GM12801 (cell line): ENCODE measurements at regions not wholly inside any gene's neighbourhood (a gene's known extent, or its start where the extent isn't known, plus 50 kb on each side); places are given as distances from the start of the nearest gene placed in this dataset.

ENCODE experiments used
- TF ChIP-seq, protein P1 (sequence below): IDR thresholded peaks from one replicate; pipeline ENCODE4 v1.5.1; 2011; ENCODE audit warnings: control low read depth; ENCODE audit not compliant: insufficient read length; ENCODE audit errors: extremely low read depth

DNA sequence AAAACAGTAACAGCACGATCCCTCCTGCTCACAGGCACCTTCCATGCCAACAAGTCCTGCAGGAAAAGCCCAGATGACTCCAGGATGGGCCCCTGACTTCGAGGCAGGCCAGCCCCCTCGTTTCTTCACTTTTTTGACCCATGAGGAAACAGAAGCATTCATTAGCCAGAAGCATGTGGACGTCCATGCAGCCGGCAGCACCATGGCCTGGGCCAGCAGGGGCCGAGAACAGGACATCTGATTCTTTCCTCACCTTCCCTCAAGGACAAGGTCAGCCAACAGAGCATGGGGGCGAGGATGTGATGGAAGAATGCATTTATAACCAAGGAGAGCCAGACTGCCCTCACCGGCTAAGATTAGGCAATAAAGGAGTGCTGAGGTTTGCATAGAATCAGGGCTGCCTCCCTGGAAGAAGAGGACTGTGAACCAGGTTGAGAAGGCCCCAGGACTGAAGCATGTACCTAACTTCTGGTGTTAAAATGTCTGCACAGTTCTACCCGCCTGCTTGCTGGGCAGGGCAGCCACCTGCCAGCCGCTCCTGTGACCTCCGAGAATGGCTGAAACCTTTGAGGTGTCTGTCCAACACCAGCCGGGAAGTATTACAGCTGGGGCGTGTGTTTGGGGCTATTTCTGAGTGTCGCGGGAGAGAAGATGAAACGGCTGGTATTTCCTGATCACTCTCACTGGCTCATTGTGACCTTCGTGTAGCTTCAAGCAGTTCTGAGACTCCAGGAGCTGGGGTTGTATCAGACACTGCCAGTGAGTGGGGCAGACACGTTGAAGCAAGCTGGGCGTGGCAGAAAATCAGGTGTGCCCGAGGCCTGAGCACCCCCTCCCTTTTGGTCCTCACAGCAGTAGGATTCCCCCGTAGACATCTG is 94.0 kb upstream of the TNRC6C start:
- TF ChIP-seq, protein P1, sequence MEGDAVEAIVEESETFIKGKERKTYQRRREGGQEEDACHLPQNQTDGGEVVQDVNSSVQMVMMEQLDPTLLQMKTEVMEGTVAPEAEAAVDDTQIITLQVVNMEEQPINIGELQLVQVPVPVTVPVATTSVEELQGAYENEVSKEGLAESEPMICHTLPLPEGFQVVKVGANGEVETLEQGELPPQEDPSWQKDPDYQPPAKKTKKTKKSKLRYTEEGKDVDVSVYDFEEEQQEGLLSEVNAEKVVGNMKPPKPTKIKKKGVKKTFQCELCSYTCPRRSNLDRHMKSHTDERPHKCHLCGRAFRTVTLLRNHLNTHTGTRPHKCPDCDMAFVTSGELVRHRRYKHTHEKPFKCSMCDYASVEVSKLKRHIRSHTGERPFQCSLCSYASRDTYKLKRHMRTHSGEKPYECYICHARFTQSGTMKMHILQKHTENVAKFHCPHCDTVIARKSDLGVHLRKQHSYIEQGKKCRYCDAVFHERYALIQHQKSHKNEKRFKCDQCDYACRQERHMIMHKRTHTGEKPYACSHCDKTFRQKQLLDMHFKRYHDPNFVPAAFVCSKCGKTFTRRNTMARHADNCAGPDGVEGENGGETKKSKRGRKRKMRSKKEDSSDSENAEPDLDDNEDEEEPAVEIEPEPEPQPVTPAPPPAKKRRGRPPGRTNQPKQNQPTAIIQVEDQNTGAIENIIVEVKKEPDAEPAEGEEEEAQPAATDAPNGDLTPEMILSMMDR = no peak

DNA sequence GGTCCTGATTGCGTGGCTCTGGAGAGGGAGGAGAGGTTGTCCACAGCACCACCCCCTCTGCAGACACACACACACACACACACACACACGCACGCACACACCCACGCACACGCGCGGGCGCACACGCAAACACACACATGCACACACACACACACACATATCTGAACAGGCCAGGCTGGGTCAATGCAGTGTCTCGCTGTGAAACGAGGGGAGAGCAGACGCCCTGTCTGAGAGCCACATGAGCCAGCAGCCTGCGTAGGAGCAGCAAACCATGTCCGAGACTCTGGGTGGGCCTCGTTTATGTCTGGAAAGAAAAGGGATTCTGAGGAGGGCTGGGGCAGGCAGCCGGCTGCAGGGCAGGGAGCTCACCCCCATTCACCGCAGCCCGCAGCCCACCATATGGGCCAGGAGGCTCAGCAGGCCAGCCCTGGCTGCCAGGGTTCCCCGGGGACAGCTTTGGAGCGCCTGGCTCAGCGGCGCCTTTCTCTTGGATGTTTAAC is 93.3 kb upstream of the TNRC6C start:
- TF ChIP-seq, protein P1 = no peak

DNA sequence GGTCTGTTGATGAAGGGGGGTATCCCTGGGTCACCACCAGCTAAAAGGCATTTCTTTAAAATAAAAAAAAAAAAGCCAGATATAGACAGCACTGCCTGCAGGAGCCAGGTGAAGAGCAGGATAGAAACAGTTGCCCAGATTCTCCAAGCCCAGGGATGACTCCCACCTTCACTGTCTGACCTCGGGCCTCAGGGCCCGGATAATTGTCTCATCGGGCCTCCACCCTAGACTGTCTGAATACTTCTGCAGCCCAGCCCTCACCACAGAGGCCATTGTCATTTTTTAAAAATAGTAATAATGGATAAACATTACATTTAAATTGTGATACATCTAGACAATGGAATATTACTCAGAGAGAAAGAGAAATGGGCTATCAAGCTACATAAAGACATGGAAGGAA is 92.8 kb upstream of the TNRC6C start:
- TF ChIP-seq, protein P1 = no peak

DNA sequence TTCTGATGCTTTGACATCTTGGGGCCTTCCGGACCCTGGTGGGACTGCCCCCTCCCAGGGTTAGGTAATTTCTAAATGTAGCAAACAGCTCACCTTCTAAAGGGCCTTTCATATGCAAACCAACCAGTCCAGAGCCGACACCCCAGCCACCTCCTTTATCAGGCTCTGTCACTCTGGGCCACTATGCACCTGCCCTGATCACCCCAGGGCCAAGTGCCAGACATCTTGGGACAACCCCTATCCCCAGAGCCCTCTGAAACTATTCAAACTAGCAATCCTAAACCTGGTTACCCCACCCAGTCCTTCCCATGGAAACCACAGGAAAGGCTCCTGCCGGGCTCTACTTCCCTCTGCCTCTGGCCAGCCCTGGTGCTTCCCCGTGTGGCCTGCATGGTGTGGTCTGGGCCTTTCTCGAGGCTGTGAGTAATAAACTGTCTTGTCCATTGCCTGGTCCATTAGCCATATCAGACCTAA is 91.2 kb upstream of the TNRC6C start:
- TF ChIP-seq, protein P1 = no peak

DNA sequence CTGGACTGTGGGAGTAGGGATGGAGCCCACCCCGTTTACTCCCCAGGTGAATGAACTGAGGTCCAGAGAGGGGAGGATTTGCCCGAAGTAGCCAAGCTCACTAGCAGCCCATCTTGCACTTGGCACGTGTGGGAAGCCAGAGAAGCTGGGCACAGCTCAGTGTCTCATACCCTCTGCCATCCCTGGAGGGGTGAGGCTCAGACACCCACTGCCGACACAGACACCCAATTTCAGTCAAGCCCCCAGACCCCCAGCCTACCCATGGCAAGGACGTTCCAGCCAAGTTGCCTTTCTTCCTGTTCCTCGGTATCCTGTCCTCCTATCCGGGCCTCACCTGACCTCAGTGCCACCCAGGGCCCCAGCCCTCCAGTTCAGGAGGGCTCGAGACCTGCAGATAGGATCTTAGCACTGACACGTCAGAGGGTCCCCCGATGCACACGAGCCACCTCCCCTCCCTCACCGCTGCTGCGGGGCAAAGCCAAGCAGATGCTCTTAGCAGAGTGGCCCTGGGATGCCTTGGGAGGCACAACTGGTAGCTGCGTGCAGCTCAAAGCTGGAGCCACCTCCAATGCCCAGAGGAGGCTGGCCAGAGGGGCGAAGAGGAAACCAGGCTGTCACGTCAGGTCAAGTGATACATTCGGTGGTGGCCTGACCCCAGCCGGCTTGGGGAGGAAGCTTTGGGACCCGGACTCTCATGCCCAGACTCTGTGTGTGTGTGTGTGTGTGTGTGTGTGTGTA is 90.4 kb upstream of the TNRC6C start:
- TF ChIP-seq, protein P1 = no peak

DNA sequence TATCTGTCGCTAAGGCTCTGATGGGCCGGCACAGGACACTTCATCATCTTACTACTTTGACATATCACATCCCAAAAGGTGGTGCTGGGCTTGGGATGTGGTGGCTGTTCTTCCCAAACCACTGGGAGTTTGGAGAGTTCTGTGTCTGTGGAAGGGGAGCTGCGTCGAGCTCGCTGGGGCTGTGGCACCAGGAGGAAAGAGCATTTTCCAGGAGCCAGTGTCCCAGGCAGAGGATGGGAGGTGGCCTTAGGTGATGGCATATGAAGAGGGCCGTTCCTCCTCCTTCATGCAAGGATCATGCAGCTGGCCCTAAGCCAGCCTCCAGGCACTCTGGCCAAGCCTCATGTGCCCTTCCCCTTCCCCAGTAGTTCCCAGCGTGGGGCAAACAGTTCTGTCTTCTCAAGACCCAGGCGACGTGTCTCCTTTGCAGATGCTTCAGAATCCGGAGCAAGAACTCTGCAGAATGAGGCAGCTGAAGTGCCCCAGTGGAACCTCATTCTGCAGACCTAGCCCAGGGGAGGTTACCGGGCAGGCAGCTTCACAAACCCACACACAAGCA is 89.4 kb upstream of the TNRC6C start:
- TF ChIP-seq, protein P1 = no peak

DNA sequence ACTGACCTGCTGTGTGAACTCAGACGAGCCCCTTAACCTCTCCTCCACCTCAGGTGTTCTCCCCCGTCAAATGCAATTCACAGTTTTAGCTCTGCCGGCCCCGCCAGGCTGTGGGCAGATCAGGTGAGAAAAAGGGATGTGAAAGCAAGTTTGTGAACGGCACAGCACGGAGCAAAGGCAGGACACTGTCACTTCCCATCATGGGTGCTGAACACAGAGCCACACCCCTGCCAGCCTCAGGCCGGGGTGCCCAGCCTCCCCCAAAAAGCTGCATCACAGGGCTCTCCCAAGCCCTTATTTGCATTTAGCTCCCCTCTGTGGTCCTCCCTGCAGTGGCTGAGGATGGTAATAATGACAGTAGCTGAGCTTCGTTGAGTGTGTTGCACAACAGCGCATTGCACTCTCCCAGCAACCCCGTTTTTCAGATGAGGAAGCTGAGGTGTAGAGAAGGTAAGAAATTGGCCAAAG is 88.8 kb upstream of the TNRC6C start:
- TF ChIP-seq, protein P1 = no peak
